ENCODE measurements at regions not wholly inside any gene's neighbourhood (a gene's known extent, or its start where the extent isn't known, plus 50 kb on each side); places are given as distances from the start of the nearest gene placed in this dataset.

DNA sequence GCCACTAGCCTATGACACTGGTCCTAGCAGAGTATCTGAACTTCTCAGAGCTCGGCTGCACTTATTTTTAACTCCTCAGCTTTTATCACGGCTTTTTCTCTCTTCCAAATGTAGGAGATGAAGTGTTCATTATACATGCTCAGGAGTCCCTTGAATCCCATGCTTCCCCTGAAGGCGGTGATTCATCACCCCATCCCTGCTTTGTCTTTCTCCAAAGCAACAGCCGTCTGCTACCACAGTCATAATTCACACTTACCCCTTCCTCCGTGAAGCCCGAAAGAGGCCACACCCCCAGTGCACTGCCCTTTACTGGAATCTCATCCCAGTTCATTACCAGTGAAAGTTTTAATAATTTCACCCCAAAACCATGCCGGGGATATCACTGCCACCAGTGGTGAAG, 301.5 kb upstream of the SHH start:
- TF ChIP-seq POLR2A (IDR thresholded peaks at IDR 0.05) (no peak), POLR2AphosphoS5 (IDR thresholded peaks at IDR 0.05) (no peak)
- TF ChIP-seq, protein P1, sequence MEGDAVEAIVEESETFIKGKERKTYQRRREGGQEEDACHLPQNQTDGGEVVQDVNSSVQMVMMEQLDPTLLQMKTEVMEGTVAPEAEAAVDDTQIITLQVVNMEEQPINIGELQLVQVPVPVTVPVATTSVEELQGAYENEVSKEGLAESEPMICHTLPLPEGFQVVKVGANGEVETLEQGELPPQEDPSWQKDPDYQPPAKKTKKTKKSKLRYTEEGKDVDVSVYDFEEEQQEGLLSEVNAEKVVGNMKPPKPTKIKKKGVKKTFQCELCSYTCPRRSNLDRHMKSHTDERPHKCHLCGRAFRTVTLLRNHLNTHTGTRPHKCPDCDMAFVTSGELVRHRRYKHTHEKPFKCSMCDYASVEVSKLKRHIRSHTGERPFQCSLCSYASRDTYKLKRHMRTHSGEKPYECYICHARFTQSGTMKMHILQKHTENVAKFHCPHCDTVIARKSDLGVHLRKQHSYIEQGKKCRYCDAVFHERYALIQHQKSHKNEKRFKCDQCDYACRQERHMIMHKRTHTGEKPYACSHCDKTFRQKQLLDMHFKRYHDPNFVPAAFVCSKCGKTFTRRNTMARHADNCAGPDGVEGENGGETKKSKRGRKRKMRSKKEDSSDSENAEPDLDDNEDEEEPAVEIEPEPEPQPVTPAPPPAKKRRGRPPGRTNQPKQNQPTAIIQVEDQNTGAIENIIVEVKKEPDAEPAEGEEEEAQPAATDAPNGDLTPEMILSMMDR (IDR thresholded peaks at IDR 0.05), result no peak
